HG03060 (cell line): ENCODE measurements at regions not wholly inside any gene's neighbourhood (a gene's known extent, or its start where the extent isn't known, plus 50 kb on each side); places are given as distances from the start of the nearest gene placed in this dataset.
"Not testable (repeated sequence)": the region's sequence is repeated elsewhere in the genome, so short reads cannot be mapped to it uniquely, and the experiment has no call there.

Experiments used
- ATAC-seq: cut with Tn5 transposase; IDR thresholded peaks from one replicate; pipeline ENCODE4 v1.9.1; 2021; ENCODE audit warnings: low read depth, moderate number of reproducible peaks; ENCODE audit not compliant: unreplicated experiment

DNA sequence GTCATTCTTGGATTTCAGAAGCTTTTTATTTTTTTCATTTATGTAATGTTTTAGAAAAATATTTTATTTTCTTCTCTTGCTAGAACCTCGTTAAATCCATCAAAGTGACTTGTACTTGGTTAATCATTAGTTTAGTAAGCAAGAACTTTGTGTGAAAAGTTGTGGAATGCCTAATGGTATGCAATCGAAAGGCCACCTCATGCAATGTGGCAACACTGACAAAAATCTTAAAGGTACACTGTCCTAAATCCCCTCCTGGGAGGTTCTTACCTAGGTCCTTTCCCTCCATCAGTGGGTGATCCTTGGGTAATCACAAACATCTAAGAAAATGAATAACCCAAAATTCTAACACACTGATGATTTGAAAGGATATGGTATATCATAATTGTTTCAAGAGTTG, 304.2 kb downstream of the DNAH5 start:
- ATAC-seq, result no peak

DNA sequence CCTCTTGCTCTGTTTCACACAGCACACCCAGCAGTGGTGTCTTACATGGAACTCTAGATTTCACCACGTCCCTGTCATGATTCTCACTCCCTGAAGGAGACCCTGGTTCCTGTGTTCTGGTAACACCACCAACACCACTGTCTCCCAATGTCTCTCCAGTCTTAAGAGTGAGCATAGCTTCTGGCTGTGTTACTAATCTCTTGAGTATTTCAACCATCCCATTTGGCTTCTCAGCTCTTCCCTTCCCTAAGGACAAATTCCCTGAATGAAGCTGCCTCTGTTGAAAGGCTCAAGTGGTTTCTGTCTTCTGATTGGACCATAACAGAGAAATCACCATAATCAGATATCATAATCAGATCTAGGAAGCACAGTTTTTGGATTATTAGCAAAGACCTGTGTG, 311.8 kb downstream of the DNAH5 start:
- no peak for ATAC-seq

DNA sequence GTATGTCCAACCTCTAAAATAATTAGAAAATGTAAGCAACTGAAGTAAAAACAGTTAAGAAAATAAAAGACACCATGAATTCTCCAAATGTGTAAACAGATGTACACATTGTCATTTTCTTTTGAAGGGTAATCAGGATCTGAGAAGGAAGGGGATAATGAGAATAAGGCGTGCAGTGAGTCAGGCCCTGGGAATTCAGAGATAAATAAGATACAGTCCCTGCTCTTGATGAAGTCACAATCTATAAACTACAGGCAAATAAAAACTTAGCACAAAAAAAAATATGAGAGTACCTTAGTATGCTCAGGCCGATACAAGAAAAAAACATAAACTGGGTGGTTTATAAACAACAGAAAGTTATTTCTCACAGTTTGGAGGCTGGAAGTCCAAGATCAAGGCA, 315.3 kb downstream of the DNAH5 start:
- ATAC-seq, result no peak

DNA sequence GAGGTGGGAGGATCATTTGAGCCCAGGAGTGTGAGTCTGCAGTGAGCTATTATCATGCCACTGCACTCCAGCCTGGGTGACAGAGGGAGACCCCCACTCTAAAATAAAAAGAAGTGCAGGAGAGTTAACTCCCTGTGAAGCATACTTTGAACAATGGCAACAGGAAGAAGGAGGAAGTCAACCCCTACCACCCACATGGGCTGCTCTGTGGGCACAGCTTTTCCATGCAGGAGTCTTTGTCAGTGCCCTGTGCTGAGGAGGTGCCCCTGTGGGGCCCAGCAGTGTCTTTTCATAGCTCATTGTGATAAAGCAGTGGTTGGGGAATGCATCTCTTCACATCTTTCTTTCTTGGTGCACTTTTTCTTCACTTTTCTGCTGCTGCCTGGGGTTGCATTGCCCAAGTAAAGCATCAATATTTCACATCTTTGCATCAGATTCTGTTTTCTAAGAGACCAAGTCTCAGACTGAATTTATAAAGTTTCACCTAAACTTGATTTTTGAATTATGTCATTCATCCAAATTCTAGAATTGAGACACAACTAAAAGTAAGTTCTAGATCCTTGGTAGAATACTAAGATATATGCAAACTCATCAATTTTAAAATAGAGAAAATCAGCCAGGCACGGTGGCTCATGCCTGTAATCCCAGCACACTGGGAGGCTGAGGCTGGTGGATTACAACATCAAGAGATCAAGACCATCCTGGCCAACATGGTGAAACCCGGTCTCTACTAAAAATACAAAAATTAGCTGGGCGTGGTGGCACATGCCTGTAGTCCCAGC, 316.6 kb downstream of the DNAH5 start:
- ATAC-seq, result no peak

DNA sequence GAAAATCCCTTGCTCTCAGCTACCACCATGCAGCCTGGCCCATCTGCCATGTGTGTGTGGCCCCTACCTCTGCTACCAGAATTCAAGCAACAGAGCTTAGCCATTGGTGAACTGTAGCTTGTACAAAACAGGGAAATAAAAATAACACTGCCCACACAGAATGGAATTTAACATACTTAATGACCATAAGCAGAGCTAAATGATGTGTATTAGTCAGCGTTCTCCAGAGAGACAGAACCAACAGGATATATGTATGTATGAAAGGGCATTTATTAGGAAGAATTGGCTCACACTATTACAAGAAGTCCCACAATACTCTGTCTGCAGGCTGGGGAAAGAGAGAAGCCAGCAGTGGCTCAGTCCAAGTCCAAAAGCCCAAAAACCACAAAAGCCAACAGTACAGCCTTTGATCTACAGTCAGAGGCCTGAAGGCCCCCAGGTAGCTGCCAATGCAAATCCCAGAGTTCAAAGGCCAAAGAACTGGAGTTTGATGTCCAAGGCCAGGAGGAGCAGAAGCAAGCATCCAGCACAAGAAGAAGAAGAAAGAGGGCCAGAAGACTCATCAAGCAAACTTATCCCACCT, 318.8 kb downstream of the DNAH5 start:
- no peak for ATAC-seq

DNA sequence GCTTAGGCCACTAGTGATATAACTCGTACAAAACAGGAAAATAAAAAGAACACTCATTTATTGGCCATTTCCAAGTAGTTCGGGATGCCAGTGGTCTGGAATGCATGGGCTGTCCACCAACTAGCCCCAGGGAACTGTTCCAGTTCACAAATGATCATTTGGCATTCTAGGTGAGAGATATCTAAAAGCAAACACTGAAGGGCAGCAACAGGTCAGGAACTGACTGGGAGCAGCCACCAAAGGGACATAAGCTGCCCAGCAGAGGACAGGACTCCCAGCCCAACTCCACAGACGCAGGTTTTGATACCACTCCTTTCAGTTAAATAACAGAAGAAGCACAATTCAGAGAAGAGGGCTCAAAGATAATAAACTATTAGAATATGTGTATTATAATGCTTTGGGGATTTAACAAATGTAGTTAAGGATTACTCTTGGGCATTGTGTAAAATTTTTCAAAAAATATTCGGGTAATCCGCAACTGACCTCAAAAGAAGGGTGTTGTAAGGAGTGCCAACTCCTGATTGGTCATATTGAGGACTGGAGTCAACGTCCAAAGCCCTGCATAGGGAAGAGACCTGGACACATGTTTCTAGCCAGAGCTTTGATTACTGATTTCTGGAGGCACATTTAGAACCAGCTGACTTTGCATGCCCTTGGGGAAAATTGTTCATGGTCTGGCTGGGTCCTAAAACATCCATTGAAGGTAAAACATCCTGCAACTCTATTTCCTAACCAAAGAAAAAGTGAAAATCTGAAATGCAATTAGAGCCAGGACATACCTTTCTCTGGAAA, 320.0 kb downstream of the DNAH5 start:
- ATAC-seq, result no peak

DNA sequence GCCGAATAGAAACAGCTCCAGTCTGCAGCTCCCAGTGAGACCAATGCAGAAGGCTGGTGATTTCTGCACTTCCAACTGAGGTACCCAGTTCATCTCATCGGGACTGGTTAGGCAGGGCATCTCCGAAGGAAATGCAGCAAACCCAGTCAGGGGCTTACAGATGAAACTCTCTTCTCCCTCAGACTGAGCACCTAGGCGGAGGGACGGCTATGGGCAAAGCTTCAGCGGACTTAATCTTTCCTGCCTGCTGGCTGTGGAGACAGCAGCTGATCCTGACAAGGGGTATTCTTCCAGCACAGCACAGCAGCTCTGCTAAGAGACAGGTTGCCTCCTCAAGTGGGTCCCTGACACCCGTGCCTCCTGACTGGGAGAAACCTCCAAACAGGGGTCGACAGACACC, 330.9 kb downstream of the DNAH5 start:
- ATAC-seq, result no peak

DNA sequence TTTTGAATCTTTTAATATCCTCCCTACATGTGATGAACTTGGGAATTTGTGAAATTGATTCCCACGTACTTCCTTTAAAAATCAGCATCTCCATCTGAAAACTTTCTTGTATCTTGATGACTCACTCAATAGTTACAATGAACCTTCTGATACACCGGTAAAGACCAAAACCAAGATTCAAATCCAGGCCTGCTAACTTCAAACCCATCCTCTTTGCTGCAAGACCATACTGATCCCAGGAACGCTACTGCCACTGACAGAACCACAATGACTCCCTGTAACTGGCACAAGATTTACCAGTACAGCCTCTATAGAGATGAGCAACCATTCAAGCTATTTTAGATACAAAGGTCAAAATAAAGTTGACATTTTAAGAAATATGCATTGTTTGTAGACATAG, 332.9 kb downstream of the DNAH5 start:
- ATAC-seq, result no peak

DNA sequence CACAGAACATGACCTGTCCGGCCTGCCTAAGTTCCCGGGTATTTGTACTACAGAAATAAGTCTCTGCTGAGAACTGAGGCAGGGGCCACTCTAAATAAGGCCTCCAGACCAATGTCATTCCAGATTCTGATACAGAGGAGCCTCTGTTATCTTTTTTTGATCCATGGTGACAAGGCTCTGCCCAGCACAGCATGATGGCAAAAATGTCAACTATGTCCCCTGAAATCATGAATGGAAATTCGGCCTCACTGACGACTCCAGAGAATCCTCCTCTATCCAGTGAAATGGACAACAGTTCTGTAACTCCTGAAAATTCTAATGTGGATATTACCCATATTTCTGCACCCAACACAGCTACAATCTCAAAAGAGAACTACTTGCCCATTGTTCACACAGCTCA, 335.0 kb downstream of the DNAH5 start:
- ATAC-seq, result no peak

DNA sequence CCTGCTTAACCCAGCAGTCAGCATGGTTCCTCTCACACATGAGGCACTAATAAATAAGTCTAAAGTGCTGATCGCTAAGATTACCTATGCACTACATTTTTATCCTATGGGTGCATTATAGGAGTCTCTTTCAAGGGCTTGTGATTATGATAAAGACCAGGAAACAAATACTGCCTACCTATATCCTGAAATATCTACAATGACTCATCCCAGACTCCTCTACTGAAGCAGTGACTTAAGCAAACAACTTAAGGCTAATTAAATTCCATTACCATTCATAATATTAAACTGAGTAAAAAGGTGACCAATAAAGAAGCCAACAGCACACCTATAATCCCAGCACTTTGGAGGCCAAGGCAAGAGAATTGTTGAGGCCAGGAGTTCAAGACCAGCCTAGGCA, 338.4 kb downstream of the DNAH5 start:
- no peak for ATAC-seq

DNA sequence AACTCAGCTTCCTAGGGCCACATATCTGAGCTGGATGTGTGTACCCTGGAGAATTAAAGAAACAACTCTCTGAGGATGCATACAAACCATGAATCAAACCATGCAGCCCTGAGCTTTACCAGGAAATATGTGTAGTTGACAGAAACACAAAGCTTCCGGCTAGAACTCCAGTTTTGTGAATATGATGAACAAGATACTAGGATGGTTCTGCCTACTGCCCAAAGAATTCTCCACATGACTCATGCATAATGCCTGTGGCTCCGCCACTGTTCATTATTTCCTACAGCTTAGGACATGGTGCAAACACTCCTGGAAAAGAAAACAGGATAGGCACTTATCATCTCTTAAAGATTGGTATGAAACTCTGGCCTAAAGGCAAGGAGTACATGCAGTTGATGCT, 343.4 kb downstream of the DNAH5 start:
- ATAC-seq, result no peak

DNA sequence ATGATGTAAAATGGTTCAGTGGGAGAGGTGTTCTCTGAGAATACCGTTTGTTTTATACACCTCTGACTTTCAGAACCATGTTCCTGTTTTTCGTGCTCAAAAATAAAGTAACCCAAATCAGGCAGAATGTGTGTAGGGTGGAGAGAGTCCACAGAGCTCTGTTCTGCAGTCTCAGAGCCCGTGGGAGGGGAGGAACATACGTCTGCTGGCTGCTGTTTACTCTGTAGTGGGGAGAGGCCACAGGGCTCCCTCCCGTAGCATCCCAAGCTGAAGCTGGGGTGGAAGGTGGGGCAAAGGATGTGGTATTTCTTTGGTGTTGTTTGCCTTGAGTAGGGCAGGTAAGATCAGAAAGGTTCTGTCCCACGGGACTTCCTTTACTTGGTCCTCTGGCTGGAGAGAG, 348.5 kb downstream of the DNAH5 start:
- no peak for ATAC-seq

DNA sequence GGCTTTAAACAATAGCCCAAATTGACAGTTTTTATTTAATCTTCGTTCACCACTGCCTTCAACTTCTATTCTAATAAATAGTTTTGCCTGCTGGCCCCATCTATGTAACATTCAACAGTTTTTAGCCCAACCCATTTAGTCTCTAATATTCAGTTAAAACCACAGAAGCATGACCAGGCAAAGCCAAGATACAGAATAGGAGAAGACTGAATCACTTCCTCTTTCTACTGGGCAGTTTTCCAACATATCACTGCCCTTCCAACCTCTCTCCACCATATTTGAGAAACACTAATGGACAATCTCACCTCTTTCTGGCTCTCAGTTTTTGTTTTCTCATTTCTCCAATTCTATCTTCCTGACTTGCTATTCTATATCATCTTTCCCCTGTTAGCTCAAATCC, 352.9 kb downstream of the DNAH5 start:
- no peak for ATAC-seq

DNA sequence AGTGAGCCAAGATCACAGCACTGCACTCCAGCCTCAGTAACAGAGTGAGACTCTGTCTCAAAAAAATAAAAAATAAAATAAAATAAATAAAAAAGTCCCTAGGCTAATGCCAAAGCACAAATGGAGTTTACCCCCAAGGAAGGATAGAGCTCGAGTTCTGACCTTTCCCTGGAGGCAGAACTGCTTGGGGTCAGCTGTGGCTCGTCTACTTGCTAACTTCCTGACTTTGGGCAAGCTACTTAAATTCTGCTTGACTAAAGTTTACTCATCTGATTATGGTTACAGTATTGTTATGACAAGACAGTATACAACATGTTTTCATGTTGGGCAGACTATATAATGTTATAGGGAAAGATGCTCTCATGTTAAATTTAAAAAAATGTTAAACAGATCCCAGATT, 359.2 kb downstream of the DNAH5 start:
- no peak for ATAC-seq

DNA sequence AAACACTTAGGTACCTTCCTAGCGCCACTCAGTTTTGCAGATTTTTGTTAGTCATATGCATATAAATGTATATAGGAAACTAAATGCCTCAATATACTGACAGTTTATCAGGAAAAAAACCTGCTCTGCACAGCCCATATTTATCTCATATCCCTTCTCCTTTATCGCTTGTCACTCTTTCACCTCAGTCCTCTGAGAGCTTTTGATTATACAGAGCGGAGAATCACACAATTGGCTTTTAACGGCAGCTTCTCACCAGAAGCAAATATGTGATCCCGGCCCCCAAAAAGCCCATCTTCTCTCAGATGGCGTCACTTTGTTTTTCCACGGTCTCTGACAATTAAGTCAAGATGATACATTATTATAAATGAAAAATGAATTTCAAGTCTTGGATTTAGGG, 362.6 kb downstream of the DNAH5 start:
- no peak for ATAC-seq

DNA sequence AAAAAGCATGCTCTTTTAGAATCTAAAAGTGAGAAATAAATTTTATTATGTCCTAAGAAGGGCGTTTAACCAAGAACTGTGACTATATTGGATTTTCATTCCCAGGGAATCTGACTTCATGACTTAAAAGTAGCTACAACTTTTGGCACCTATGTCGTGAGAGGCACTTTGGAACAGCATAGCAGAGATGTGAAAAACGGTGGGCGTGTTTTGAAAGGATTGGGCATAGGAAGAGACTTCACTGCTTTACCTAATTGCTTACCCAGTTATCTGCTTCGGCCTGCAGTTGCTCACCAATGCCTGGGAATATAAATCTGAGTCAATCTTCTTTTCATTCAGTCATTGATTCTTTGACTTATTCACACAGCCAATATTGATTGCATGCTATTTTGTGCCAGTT, 363.4 kb downstream of the DNAH5 start:
- ATAC-seq, result no peak

DNA sequence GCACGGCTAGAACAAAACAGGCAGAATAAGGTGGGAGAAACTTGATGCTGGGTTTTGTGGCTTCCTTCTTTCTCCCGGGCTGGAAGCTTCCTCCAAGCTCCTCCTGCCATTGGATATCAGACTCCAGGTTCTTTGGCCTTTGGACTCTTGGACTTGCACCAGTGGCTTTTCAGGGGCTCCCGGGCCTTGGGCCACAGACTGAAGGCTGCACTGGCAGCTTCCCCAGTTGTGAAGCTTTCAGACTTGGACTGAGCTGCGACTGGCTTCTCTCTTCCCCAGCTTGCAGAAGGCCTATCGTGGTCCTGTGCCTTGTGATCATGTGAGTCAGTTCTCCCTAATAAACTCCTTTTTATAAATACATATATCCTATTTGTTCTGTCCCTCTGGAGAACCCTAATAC, 364.4 kb downstream of the DNAH5 start:
- ATAC-seq, result no peak

DNA sequence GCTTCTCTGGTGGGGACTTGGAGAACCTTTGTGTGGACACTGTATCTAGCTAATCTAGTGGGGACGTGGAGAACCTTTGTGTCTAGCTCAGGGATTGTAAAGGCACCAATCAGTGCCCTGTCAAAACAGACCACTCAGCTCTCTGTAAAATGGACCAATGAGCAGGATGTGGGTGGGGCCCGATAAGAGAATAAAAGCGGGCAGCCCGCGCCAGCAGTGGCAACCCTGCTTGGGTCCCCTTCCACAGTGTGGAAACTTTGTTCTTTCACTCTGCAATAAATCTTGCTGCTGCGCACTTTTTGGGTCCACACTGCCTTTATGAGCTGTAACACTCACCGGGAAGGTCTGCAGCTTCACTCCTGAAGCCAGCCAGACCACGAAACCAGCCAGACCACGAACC, 365.4 kb downstream of the DNAH5 start:
- ATAC-seq, result not testable (repeated sequence)

DNA sequence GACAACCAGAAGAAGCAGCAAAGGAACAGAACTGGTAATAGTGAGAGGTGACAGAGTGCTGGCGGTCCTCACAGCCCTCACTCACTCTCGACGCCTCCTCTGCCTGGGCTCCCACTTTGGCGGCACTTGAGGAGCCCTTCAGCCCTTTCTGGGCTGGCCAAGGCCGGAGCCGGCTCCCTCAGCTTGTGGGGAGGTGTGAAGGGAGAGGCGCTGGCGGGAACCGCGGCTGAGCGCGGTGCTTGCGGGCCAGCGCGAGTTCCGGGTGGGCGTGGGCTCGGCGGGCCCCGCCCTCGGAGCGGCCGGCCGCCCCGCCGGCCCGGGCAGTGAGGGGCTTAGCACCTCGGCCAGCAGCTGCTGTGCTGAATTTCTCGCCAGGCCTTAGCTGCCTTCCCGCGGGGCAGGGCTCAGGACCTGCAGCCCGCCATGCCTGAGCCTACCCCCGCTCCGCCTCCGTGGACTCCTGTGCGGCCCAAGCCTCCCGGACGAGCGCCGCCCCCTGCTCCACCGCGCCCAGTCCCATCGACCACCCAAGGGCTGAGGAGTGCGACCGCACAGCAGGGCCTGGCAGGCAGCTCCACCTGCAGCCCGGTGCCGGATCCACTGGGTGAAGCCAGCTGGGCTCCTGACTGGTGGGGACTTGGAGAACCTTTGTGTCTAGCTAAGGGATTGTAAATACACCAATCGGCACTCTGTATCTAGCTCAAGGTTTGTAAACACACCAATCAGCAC, 366.0 kb downstream of the DNAH5 start:
- ATAC-seq, result not testable (repeated sequence)

DNA sequence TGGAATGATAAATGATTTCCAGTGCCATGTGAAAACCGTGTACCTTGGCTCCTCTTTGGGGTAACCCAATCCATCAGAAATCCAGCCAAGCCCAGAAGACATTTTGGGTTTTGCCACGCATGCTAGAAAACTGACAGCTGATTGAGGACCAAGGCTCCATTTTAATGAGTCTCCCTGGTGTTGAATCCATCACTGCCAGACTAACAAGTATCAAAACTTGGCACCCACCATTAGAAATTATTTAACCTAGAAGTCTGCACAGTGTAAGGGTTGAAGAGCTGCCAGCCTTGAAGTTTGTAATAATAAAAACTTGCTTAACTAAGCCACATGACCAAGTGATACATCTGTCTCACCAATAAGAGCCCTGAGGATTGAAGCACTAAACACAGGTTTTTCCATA, 369.9 kb downstream of the DNAH5 start:
- ATAC-seq, result no peak

DNA sequence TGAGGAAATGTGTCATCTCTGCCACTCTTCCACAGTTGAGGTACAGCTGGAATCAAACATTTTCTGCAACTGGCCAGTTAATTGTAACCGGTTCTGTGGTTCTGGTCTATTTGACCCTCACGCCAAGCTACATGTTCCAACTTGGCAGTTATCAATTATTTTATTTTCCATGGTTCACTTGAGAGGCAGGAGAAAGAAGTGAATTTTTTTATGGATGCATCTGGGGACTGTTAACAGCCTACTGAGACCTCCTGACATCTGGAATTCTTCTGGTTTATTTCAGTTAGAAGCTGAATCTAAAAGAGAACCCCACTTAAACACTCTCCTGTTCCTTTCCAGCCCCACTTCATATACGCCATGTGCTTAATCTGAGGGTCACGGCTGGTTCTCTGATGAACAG, 372.3 kb downstream of the DNAH5 start:
- no peak for ATAC-seq
